Gastroesophageal sphincter (tissue), 4 donors: ENCODE measurements at regions not wholly inside any gene's neighbourhood (a gene's known extent, or its start where the extent isn't known, plus 50 kb on each side); places are given as distances from the start of the nearest gene placed in this dataset.

Experiments used
- ATAC-seq: fragments of 150-250 bp; one replicate; pipeline ENCODE4 v1.9.1; 2016; ENCODE audit warnings: mild to moderate bottlenecking, moderate library complexity
- H3K27ac ChIP-seq, 4 donors: fragments of 200-600 bp; sonication (generic) in 3 of 4; 1 replicate in 3 of 4; 2 replicates in 1 of 4; pipeline ENCODE4 v1.5.1; 2016 to 2019
- H3K27me3 ChIP-seq: fragments of 200-600 bp; sonication (generic); one replicate; pipeline ENCODE4 v1.5.1; 2019
- H3K36me3 ChIP-seq, 2 donors: fragments of 200-600 bp; sonication (generic); one replicate each; pipeline ENCODE4 v1.5.1; 2019; ENCODE audit warnings: control low read depth in 1 of 2
- H3K4me1 ChIP-seq, 3 donors: fragments of 200-600 bp; sonication (generic); 1 replicate in 2 of 3; 2 replicates in 1 of 3; pipeline ENCODE4 v1.5.1; 2016 to 2019; ENCODE audit warnings: control low read depth in 2 of 3
- H3K4me3 ChIP-seq, 2 donors: fragments of 200-600 bp; sonication (generic); one replicate each; pipeline ENCODE4 v1.5.1; 2019; ENCODE audit warnings: mild to moderate bottlenecking in 1 of 2, moderate library complexity in 1 of 2
- H3K9me3 ChIP-seq, 3 donors: fragments of 200-600 bp; sonication (generic); one replicate each; pipeline ENCODE4 v1.5.1; 2017 to 2019; ENCODE audit warnings: control low read depth in 2 of 3
- EP300 ChIP-seq: sonication (generic); formaldehyde crosslinking; IDR thresholded peaks from one replicate; pipeline ENCODE4 v1.6.1; 2017; ENCODE audit warnings: antibody characterized with exemption, mild to moderate bottlenecking
- POLR2A ChIP-seq, 2 donors: fragments of 450-650 bp; IDR thresholded peaks; one replicate each; pipeline ENCODE4 v1.6.1; 2017; ENCODE audit warnings: antibody characterized with exemption in 2 of 2, mild to moderate bottlenecking in 2 of 2, moderate library complexity in 1 of 2
- POLR2AphosphoS5 ChIP-seq: sonication (generic); formaldehyde crosslinking; IDR thresholded peaks from one replicate; pipeline ENCODE4 v1.6.1; 2017; ENCODE audit warnings: antibody characterized with exemption
- WGBS, 2 donors: methylation state at CpG; one replicate each; pipeline ENCODE4 v1.1.5; 2018; ENCODE audit warnings: low coverage in 1 of 2; 5-methylcytosine and 5-hydroxymethylcytosine counted together
- TF ChIP-seq, protein P1 (sequence below), 4 experiments: fragments of 200-600 bp in 2 of 4; fragments of 450-650 bp in 2 of 4; sonication (generic) in 1 of 4; IDR thresholded peaks; one replicate each; pipeline ENCODE4 v1.5.1; 2017 to 2019; ENCODE audit warnings: antibody characterized with exemption in 4 of 4, mild to moderate bottlenecking in 2 of 4, moderate library complexity in 2 of 4

DNA sequence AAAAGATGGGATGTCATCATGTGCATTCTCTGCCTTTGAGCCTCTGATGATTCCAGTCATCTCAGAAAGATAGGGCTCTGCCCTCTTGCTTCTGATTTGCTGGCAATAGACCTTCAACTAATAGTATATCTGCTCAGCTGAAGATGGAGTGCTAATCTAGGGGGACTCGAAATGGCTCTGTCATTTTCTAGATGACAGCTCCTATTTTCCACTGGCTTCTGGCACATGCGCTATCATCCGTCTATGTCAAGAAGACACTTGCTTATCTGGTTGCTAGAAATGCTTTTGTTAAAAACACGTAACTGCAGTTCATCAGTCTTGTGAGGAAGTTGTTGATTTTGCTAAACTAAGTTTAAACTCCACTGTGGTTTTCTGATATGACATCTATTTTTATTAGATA lies 265.5 kb upstream of the ZNF608 start:
- no peaks in the 10 kb centered on the region for H3K9me3 ChIP-seq
- TF ChIP-seq POLR2A (IDR thresholded peaks at IDR 0.05): no peak
- TF ChIP-seq EP300: no peak
- no peak for TF ChIP-seq POLR2AphosphoS5
- TF ChIP-seq, protein P1, sequence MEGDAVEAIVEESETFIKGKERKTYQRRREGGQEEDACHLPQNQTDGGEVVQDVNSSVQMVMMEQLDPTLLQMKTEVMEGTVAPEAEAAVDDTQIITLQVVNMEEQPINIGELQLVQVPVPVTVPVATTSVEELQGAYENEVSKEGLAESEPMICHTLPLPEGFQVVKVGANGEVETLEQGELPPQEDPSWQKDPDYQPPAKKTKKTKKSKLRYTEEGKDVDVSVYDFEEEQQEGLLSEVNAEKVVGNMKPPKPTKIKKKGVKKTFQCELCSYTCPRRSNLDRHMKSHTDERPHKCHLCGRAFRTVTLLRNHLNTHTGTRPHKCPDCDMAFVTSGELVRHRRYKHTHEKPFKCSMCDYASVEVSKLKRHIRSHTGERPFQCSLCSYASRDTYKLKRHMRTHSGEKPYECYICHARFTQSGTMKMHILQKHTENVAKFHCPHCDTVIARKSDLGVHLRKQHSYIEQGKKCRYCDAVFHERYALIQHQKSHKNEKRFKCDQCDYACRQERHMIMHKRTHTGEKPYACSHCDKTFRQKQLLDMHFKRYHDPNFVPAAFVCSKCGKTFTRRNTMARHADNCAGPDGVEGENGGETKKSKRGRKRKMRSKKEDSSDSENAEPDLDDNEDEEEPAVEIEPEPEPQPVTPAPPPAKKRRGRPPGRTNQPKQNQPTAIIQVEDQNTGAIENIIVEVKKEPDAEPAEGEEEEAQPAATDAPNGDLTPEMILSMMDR (IDR thresholded peaks at IDR 0.05): no peak
- H3K27me3 ChIP-seq: no peaks in the 10 kb centered on the region
- whole genome bisulfite sequencing, 2 donors: 47 to 49% methylated on average over 4 of the region's 4 CpGs
- H3K4me3 ChIP-seq: no peak overlapping the region
- H3K36me3 ChIP-seq: no peaks in the 10 kb centered on the region
- no peaks in the 10 kb centered on the region for H3K4me1 ChIP-seq
- H3K27ac ChIP-seq: no peak overlapping the region
- no peak for ATAC-seq

DNA sequence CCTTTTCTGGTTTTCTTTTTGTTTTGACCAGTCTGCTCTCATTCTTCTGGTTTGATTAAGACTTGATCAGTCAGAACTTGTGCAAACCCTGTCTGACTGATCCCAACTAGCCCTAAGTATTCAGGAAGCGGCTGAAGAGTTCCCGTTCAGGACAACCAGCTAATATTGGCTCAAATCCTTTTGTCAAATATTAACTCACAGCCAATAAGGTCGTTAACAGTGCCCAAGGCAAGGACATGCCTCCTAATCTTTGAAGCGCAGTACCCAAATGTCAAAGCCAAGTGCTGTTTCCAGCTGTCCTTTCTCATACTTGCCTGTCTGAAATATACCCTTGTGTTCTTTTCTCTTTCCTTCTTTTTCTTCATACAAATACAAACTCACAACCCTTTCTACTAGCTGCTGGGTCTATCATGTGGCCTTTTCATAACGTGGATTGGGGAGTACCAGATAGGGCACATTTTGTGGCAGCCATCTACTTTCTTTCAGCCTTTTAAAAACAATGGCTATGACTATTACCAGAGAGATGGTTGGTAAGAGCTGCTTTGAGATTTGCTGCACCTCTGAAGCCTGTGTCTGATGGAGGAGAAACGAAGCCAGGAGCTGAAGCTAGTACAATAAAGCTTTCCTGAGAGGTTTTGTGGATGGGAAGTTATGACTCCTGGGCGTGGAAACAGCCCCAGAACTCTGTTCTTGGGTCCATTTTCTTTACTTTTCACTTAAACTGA lies 266.4 kb upstream of the ZNF608 start:
- no peak for TF ChIP-seq EP300
- TF ChIP-seq POLR2AphosphoS5: no peak
- TF ChIP-seq, protein P1 (IDR thresholded peaks at IDR 0.05): no peak
- TF ChIP-seq POLR2A (IDR thresholded peaks at IDR 0.05): no peak
- H3K27me3 ChIP-seq: no peaks in the 10 kb centered on the region
- 65 to 81% methylated on average over 4 to 7 of the region's 7 CpGs for WGBS, 2 donors
- no peaks in the 10 kb centered on the region for H3K4me1 ChIP-seq
- no peak overlapping the region for H3K4me3 ChIP-seq
- no peak for ATAC-seq
- no peaks in the 10 kb centered on the region for H3K9me3 ChIP-seq
- H3K27ac ChIP-seq: no peak overlapping the region
- no peaks in the 10 kb centered on the region for H3K36me3 ChIP-seq

DNA sequence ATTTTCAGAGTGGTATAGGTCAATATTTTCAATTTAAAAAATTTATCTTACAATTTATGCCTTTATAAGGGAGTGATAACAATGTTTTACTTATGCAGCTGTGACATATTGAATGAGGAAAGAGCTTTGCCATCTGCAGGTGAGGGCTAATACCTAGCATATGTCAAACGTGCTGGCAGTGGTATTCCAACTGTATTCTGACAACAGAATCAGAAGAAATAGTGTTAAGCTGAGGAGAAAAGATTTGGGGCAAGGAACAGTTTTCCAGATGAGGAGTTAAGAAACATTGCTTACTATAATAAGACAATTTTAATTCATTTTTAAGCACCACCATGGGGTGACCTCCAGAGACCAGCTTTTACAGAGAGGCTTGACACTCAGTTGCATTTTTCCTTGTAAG lies 267.8 kb upstream of the ZNF608 start:
- Histone ChIP-seq H3K27me3 (no peaks in the 10 kb centered on the region), H3K27ac (no peak overlapping the region), H3K4me1 (no peaks in the 10 kb centered on the region), H3K4me3 (no peak overlapping the region), H3K9me3 (no peaks in the 10 kb centered on the region), H3K36me3 (no peaks in the 10 kb centered on the region)
- TF ChIP-seq POLR2A (IDR thresholded peaks at IDR 0.05) (no peak), EP300 (no peak), POLR2AphosphoS5 (no peak)
- TF ChIP-seq, protein P1 (IDR thresholded peaks at IDR 0.05): no peak
- ATAC-seq: no peak
- WGBS, 2 donors: 33 to 61% methylated on average over 1 of the region's 1 CpG

DNA sequence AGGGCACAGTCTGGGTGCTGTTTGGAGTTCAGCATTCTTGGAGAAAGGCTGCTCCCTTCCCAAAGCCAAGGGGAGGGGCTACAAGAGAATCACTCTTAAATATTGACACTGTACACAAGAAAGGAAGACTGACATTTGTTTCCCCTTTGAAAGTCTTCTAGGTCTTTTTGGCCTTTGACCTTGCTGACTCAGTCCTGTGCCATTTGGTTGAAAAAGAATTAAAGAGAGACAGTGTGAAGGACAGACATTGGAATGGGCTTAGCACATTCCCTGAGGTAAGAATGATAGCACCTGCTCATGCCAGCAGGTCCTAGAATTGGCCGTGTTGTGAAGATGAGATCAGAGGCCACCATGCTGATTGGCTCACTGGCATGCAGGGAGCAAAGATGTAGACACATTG lies 271.4 kb upstream of the ZNF608 start:
- 89% methylated on average over 1 of the region's 1 CpG; no CpG with 5 or more reads in 1 of the 2 donors for WGBS, 2 donors
- H3K27ac ChIP-seq: no peak overlapping the region
- no peaks in the 10 kb centered on the region for H3K9me3 ChIP-seq
- H3K36me3 ChIP-seq: no peaks in the 10 kb centered on the region
- no peaks in the 10 kb centered on the region for H3K27me3 ChIP-seq
- no peaks in the 10 kb centered on the region for H3K4me1 ChIP-seq
- no peak for ATAC-seq
- no peak for TF ChIP-seq POLR2AphosphoS5
- no peak for TF ChIP-seq EP300
- TF ChIP-seq, protein P1 (IDR thresholded peaks at IDR 0.05): no peak
- TF ChIP-seq POLR2A (IDR thresholded peaks at IDR 0.05): no peak
- no peak overlapping the region for H3K4me3 ChIP-seq

DNA sequence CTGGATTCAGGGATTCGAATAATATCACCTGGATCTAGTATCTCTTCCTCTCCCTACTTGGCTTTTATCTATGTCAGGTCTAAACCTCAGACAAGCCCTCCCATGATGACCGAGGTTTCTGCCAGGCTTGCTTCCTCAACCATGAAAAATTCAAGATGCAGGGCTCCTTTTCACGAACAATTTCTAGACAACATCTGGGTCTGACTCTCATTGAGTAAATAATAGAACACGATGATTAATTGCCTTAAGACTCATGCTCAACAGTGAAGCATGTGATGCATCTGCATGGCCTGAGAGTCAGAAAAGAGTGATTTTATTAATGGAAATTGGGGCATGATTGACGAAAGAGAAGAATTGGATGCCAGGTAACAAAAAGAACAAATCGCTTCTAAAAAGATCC lies 277.2 kb upstream of the ZNF608 start:
- no peaks in the 10 kb centered on the region for H3K9me3 ChIP-seq
- no peaks in the 10 kb centered on the region for H3K36me3 ChIP-seq
- no peaks in the 10 kb centered on the region for H3K4me1 ChIP-seq
- no peak overlapping the region for H3K27ac ChIP-seq
- no peak overlapping the region for H3K4me3 ChIP-seq
- H3K27me3 ChIP-seq: no peaks in the 10 kb centered on the region
- ATAC-seq: no peak
- TF ChIP-seq, protein P1 (IDR thresholded peaks at IDR 0.05): no peak
- TF ChIP-seq POLR2A (IDR thresholded peaks at IDR 0.05): no peak
- TF ChIP-seq POLR2AphosphoS5: no peak
- TF ChIP-seq EP300: no peak
- 57 to 71% methylated on average over 4 to 6 of the region's 6 CpGs for WGBS, 2 donors
